Ascending aorta (tissue), 2 donors: ENCODE measurements at regions not wholly inside any gene's neighbourhood (a gene's known extent, or its start where the extent isn't known, plus 50 kb on each side); places are given as distances from the start of the nearest gene placed in this dataset.

ENCODE experiments used
- DNase-seq, 2 donors: peaks; one replicate each; pipeline ENCODE4 v3.0.0-alpha.2; 2019; ENCODE audit warnings: low spot score in 2 of 2
- H3K27ac ChIP-seq, 2 donors: fragments of 200-600 bp; sonication (generic); one replicate each; pipeline ENCODE4 v1.5.1; 2016 to 2017; ENCODE audit warnings: mild to moderate bottlenecking in 1 of 2
- H3K27me3 ChIP-seq: fragments of 200-600 bp; sonication (generic); one replicate; pipeline ENCODE4 v1.5.1; 2017
- H3K36me3 ChIP-seq, 2 donors: fragments of 200-600 bp; sonication (generic); one replicate each; pipeline ENCODE4 v1.5.1; 2016
- H3K4me1 ChIP-seq, 2 donors: fragments of 200-600 bp; sonication (generic); one replicate each; pipeline ENCODE4 v1.5.1; 2016 to 2017; ENCODE audit warnings: mild to moderate bottlenecking in 1 of 2
- H3K4me3 ChIP-seq, 2 donors: fragments of 200-600 bp; sonication (generic); one replicate each; pipeline ENCODE4 v1.5.1; 2016 to 2017; ENCODE audit warnings: mild to moderate bottlenecking in 1 of 2
- H3K9me3 ChIP-seq, 2 donors: fragments of 200-600 bp; sonication (generic); one replicate each; pipeline ENCODE4 v1.5.1; 2016
- intact Hi-C: fragments of 100-400 bp; cut with DNase I; formaldehyde crosslinking; loops from one replicate; pipeline ENCODE4 v1.15.1; 2023
- TF ChIP-seq, protein P1 (sequence below), 3 experiments: fragments of 200-600 bp in 2 of 3; fragments of 450-650 bp in 1 of 3; sonication (generic) in 2 of 3; IDR thresholded peaks; one replicate each; pipeline ENCODE4 v1.5.1; 2016 to 2019; ENCODE audit warnings: antibody characterized with exemption in 3 of 3, mild to moderate bottlenecking in 1 of 3, moderate library complexity in 1 of 3

- no peak for DNase-seq
- Histone ChIP-seq H3K27ac (no peak overlapping the region), H3K36me3 (no peaks in the 10 kb centered on the region), H3K4me3 (no peak overlapping the region), H3K27me3 (no peaks in the 10 kb centered on the region), H3K4me1 (no peaks in the 10 kb centered on the region), H3K9me3 (no peaks in the 10 kb centered on the region)
- intact Hi-C loops: no loop called here
- TF ChIP-seq, protein P1, sequence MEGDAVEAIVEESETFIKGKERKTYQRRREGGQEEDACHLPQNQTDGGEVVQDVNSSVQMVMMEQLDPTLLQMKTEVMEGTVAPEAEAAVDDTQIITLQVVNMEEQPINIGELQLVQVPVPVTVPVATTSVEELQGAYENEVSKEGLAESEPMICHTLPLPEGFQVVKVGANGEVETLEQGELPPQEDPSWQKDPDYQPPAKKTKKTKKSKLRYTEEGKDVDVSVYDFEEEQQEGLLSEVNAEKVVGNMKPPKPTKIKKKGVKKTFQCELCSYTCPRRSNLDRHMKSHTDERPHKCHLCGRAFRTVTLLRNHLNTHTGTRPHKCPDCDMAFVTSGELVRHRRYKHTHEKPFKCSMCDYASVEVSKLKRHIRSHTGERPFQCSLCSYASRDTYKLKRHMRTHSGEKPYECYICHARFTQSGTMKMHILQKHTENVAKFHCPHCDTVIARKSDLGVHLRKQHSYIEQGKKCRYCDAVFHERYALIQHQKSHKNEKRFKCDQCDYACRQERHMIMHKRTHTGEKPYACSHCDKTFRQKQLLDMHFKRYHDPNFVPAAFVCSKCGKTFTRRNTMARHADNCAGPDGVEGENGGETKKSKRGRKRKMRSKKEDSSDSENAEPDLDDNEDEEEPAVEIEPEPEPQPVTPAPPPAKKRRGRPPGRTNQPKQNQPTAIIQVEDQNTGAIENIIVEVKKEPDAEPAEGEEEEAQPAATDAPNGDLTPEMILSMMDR (IDR thresholded peaks at IDR 0.05): no peak
Measured at GRCh38 chr4:24328711-24329110, 255.6 kb downstream of the DHX15 start.

DNA sequence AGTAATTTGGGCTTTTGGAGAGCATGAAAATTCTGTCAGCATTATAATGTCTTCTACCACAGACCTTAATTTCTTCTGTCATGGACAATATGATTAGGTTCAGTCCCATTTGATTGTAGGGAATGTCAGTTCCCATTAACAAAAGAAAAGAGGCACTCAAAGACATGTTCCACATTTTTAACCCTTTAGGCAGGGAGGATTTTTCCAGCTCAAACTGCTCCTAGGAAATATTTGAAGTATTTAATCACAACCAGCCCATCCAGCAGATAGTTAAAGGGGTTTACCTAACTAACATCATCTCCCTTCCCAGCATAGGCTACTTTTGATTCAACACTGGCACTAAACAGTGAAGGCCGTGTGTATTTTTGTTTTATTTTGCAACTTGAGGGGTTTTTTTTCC lies 256.0 kb downstream of the DHX15 start:
- DNase-seq: no peak
- H3K27ac ChIP-seq: no peak overlapping the region
- no peaks in the 10 kb centered on the region for H3K36me3 ChIP-seq
- H3K9me3 ChIP-seq: no peaks in the 10 kb centered on the region
- H3K4me1 ChIP-seq: no peaks in the 10 kb centered on the region
- intact Hi-C loops: no loop called here
- H3K27me3 ChIP-seq: no peaks in the 10 kb centered on the region
- TF ChIP-seq, protein P1 (IDR thresholded peaks at IDR 0.05): no peak
- no peak overlapping the region for H3K4me3 ChIP-seq

DNA sequence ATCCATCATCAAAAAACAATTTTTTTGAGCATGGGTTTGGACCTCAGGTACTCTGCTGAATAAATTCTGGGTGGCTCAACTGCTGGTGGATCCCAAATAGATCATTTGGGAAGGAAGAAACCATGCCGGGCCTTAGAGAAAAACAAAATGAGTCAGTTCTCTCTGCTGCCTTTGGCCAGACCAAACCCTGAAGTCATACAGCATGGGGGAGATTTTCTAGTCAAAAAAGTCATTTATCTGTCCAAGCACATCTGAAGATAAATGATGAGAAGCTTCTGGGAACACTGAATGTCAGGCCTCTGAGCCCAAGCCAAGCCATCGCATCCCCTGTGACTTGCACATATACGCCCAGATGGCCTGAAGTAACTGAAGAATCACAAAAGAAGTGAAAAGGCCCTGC lies 261.4 kb downstream of the DHX15 start:
- H3K27ac ChIP-seq: no peak overlapping the region
- intact Hi-C loops: no loop called here
- H3K27me3 ChIP-seq: no peaks in the 10 kb centered on the region
- H3K9me3 ChIP-seq: no peaks in the 10 kb centered on the region
- H3K4me3 ChIP-seq: no peak overlapping the region
- DNase-seq: no peak
- no peaks in the 10 kb centered on the region for H3K4me1 ChIP-seq
- no peaks in the 10 kb centered on the region for H3K36me3 ChIP-seq
- TF ChIP-seq, protein P1 (IDR thresholded peaks at IDR 0.05): no peak

DNA sequence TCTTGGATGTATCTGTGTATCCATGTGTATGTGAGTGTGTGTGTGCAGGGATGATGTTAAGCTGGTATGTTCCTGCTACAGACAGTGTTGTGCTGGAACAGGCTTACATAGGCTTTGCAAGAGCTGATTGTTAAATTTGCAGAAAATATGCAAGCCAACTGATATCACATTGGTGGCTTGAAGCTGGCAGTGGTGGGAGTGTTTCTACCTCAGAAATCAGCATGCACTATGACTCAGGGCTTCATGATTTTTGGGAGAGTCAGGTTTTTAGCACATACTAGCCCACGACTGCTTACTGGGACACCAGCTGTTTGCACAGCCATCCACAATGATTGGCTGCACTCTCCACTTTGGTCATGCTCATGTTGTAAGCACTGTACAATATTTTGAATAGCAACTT lies 261.8 kb downstream of the DHX15 start:
- H3K27me3 ChIP-seq: no peaks in the 10 kb centered on the region
- H3K4me1 ChIP-seq: no peaks in the 10 kb centered on the region
- intact Hi-C loops: no loop called here
- DNase-seq: no peak
- H3K9me3 ChIP-seq: no peaks in the 10 kb centered on the region
- no peak overlapping the region for H3K27ac ChIP-seq
- H3K4me3 ChIP-seq: no peak overlapping the region
- TF ChIP-seq, protein P1 (IDR thresholded peaks at IDR 0.05): no peak
- no peaks in the 10 kb centered on the region for H3K36me3 ChIP-seq

DNA sequence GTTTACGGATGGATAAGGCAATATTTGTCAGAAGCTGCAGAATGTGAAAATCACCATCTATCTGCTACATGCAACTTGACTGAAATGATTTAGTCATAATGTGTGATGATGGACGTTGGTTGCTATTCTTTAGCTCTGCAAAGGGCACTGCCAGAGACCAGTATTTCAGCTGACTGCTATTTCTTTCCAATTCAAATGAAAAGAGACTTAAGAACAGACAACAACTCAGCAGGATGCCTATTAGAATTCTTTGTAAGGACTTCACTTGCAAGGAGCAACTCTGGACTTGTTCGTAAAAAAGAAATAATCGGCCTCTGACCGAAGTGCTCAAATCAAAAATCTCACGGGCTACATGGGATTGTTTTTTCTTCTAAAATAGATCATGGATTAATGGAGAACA lies 262.7 kb downstream of the DHX15 start:
- intact Hi-C loops: no loop called here
- Histone ChIP-seq H3K4me3 (no peak overlapping the region), H3K9me3 (no peaks in the 10 kb centered on the region), H3K27ac (no peak overlapping the region), H3K4me1 (no peaks in the 10 kb centered on the region), H3K36me3 (no peaks in the 10 kb centered on the region), H3K27me3 (no peaks in the 10 kb centered on the region)
- DNase-seq: no peak
- TF ChIP-seq, protein P1 (IDR thresholded peaks at IDR 0.05): no peak

- no peaks in the 10 kb centered on the region for H3K27me3 ChIP-seq
- no peaks in the 10 kb centered on the region for H3K36me3 ChIP-seq
- no peak overlapping the region for H3K4me3 ChIP-seq
- H3K27ac ChIP-seq: no peak overlapping the region
- intact Hi-C loops: no loop called here
- TF ChIP-seq, protein P1 (IDR thresholded peaks at IDR 0.05): no peak
- H3K4me1 ChIP-seq: no peaks in the 10 kb centered on the region
- no peaks in the 10 kb centered on the region for H3K9me3 ChIP-seq
- DNase-seq: no peak
Measured at GRCh38 chr4:24321131-24321530, 263.2 kb downstream of the DHX15 start.
